Karpas-422 (cell line): ENCODE measurements at regions not wholly inside any gene's neighbourhood (a gene's known extent, or its start where the extent isn't known, plus 50 kb on each side); places are given as distances from the start of the nearest gene placed in this dataset.
"Not testable (repeated sequence)": the region's sequence is repeated elsewhere in the genome, so short reads cannot be mapped to it uniquely, and the experiment has no call there.

ENCODE experiments used
- DNase-seq: peaks from one replicate; pipeline ENCODE4 v3.0.0-alpha.2; 2015
- H2AFZ ChIP-seq: fragments of 200-600 bp; sonication (generic); 2 replicates; pipeline ENCODE4 v1.6.1; 2014; ENCODE audit warnings: antibody characterized with exemption, low read length, mixed read lengths
- H3K27ac ChIP-seq: fragments of 200-600 bp; sonication (generic); 2 replicates; pipeline ENCODE4 v1.5.1; 2014; ENCODE audit warnings: mild to moderate bottlenecking, low read length, moderate library complexity
- H3K27me3 ChIP-seq: fragments of 200-600 bp; sonication (generic); 2 replicates; pipeline ENCODE4 v1.6.1; 2014; ENCODE audit warnings: low read length, mixed read lengths
- H3K36me3 ChIP-seq: fragments of 200-600 bp; sonication (generic); 2 replicates; pipeline ENCODE4 v1.6.1; 2014; ENCODE audit warnings: low read length, mixed read lengths; ENCODE audit not compliant: insufficient read depth
- H3K4me1 ChIP-seq: fragments of 200-600 bp; sonication (generic); 2 replicates; pipeline ENCODE4 v1.6.1; 2014; ENCODE audit warnings: mild to moderate bottlenecking, low read length, mixed read lengths
- H3K4me2 ChIP-seq: fragments of 200-600 bp; sonication (generic); 2 replicates; pipeline ENCODE4 v1.6.1; 2014; ENCODE audit warnings: low read length, low read depth, mild to moderate bottlenecking; ENCODE audit not compliant: poor library complexity, severe bottlenecking
- H3K4me3 ChIP-seq: fragments of 200-600 bp; sonication (generic); 2 replicates; pipeline ENCODE4 v1.5.1; 2014; ENCODE audit warnings: mild to moderate bottlenecking, antibody characterized with exemption, low read length, mixed read lengths
- H3K79me2 ChIP-seq: fragments of 200-600 bp; sonication (generic); 2 replicates; pipeline ENCODE4 v1.6.1; 2014; ENCODE audit warnings: mild to moderate bottlenecking, low read length, mixed read lengths
- H3K9ac ChIP-seq: fragments of 200-600 bp; sonication (generic); 2 replicates; pipeline ENCODE4 v1.6.0; 2014; ENCODE audit warnings: low read length
- H3K9me2 ChIP-seq: fragments of 200-600 bp; sonication (generic), shearing (Covaris generic); replicated peaks from 2 replicates; pipeline ENCODE4 v1.6.0; 2014; ENCODE audit warnings: mild to moderate bottlenecking, low read length, moderate library complexity; ENCODE audit not compliant: insufficient read depth
- H3K9me3 ChIP-seq: fragments of 300-700, 200-600 bp; sonication (generic); 2 replicates; pipeline ENCODE4 v1.6.1; 2014; ENCODE audit warnings: low read length, mixed read lengths
- H4K20me1 ChIP-seq: fragments of 200-600 bp; sonication (generic); 2 replicates; pipeline ENCODE4 v1.6.1; 2014; ENCODE audit warnings: mild to moderate bottlenecking, antibody characterized with exemption, low read length, low read depth; ENCODE audit not compliant: insufficient read depth

DNA sequence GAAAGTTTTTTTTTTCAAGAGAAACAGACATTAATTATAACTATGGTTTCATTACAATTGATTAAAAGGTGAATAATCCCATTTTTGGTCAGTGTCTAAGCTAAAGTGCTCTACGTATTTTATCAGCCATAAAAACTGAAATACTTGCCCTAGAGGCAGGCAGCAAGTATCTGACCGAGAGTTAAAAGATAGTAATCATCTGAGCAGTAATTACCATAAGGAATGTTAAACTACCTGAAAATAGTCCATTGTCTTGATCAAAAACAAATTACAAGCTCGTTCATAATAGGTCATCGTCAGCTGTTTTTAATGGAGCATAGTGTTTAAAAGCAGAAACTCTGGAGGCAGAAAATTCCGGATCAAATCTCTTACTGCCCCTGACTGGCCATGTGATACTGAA, 105.7 kb upstream of the ZEB2 start:
- no peaks in the 10 kb centered on the region for H3K79me2 ChIP-seq

GRCh38 chr2:144625226-144625625, 105.3 kb upstream of the ZEB2 start:
- Histone ChIP-seq H2AFZ (no peak overlapping the region), H3K27me3 (no peaks in the 10 kb centered on the region), H3K79me2 (no peaks in the 10 kb centered on the region), H4K20me1 (no peaks in the 10 kb centered on the region), H3K36me3 (no peaks in the 10 kb centered on the region), H3K4me3 (no peak overlapping the region), H3K9me2 (no peaks in the 10 kb centered on the region), H3K9ac (no peak overlapping the region), H3K9me3 (no peaks in the 10 kb centered on the region), H3K27ac (no peak overlapping the region), H3K4me1 (peaks cover 5% of the 10 kb centered on the region), H3K4me2 (no peak overlapping the region)
- DNase-seq, result no peak

More for the DNA sequence above, 105.7 kb upstream of the ZEB2 start:
- Histone ChIP-seq H3K9ac (no peak overlapping the region), H2AFZ (no peak overlapping the region), H3K9me3 (no peaks in the 10 kb centered on the region), H4K20me1 (no peaks in the 10 kb centered on the region), H3K4me1 (peaks cover 4% of the 10 kb centered on the region), H3K27me3 (no peaks in the 10 kb centered on the region), H3K4me2 (no peak overlapping the region), H3K36me3 (no peaks in the 10 kb centered on the region), H3K4me3 (no peak overlapping the region), H3K9me2 (no peaks in the 10 kb centered on the region), H3K27ac (no peak overlapping the region)
- no peak for DNase-seq

GRCh38 chr2:144624451-144624850, 104.5 kb upstream of the ZEB2 start:
- H3K4me3 ChIP-seq, result no peak overlapping the region
- H3K27ac ChIP-seq, result no peak overlapping the region
- H3K9me3 ChIP-seq, result no peaks in the 10 kb centered on the region
- H3K9me2 ChIP-seq, result no peaks in the 10 kb centered on the region
- no peak overlapping the region for H3K4me2 ChIP-seq
- H3K4me1 ChIP-seq, result peaks cover 11% of the 10 kb centered on the region
- H4K20me1 ChIP-seq, result no peaks in the 10 kb centered on the region
- no peaks in the 10 kb centered on the region for H3K79me2 ChIP-seq
- H3K36me3 ChIP-seq, result no peaks in the 10 kb centered on the region
- H2AFZ ChIP-seq, result no peak overlapping the region
- H3K9ac ChIP-seq, result no peak overlapping the region
- no peak for DNase-seq
- H3K27me3 ChIP-seq, result no peaks in the 10 kb centered on the region

- H3K4me2 ChIP-seq, H3K27ac ChIP-seq, H4K20me1 ChIP-seq, H3K9me2 ChIP-seq, H3K9me3 ChIP-seq, H3K79me2 ChIP-seq, DNase-seq, H2AFZ ChIP-seq, H3K9ac ChIP-seq, H3K27me3 ChIP-seq, H3K36me3 ChIP-seq, H3K4me3 ChIP-seq: not testable (repeated sequence)
- peaks cover 11% of the 10 kb centered on the region for H3K4me1 ChIP-seq
Measured at GRCh38 chr2:144622373-144622772, 102.5 kb upstream of the ZEB2 start.

GRCh38 chr2:144621266-144621665, 101.3 kb upstream of the ZEB2 start:
- H3K27ac ChIP-seq, result no peak overlapping the region
- H2AFZ ChIP-seq, result no peak overlapping the region
- no peaks in the 10 kb centered on the region for H3K36me3 ChIP-seq
- H3K79me2 ChIP-seq, result no peaks in the 10 kb centered on the region
- no peak overlapping the region for H3K4me3 ChIP-seq
- no peak overlapping the region for H3K4me2 ChIP-seq
- H3K4me1 ChIP-seq, result peaks cover 11% of the 10 kb centered on the region
- DNase-seq, result no peak
- no peaks in the 10 kb centered on the region for H3K9me2 ChIP-seq
- H3K9me3 ChIP-seq, result no peaks in the 10 kb centered on the region
- no peaks in the 10 kb centered on the region for H4K20me1 ChIP-seq
- H3K27me3 ChIP-seq, result no peaks in the 10 kb centered on the region
- no peak overlapping the region for H3K9ac ChIP-seq

GRCh38 chr2:144619760-144620159, 99.8 kb upstream of the ZEB2 start:
- H3K9me3 ChIP-seq, result no peaks in the 10 kb centered on the region
- H3K27ac ChIP-seq, result no peak overlapping the region
- H3K27me3 ChIP-seq, result no peaks in the 10 kb centered on the region
- DNase-seq, result no peak
- no peak overlapping the region for H3K4me3 ChIP-seq
- H3K9me2 ChIP-seq, result no peaks in the 10 kb centered on the region
- no peak overlapping the region for H3K4me2 ChIP-seq
- H3K4me1 ChIP-seq, result peaks cover 11% of the 10 kb centered on the region
- H3K79me2 ChIP-seq, result no peaks in the 10 kb centered on the region
- H3K9ac ChIP-seq, result no peak overlapping the region
- H4K20me1 ChIP-seq, result no peaks in the 10 kb centered on the region
- H3K36me3 ChIP-seq, result no peaks in the 10 kb centered on the region
- peak overlapping the region; percentile 14; the same call in 1 of the 2 replicates for H2AFZ ChIP-seq

DNA sequence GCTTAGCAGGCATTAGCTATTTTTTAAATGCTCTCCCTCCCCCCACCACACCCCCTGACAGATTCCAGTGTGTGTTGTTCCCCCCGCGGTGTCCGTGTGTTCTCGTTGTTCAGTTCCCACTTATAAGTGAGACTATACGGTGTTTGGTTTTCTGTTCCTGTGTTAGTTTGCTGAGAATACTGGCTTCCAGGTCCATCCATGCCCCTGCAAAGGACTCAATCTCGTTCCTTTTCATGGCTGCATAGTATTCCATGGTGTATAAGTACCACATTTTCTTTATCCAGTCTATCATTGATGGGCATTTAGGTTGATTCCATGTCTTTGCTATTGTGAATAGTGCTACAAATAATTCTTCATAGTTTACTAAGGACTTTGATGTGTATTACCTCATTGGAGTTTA, 97.3 kb upstream of the ZEB2 start:
- H3K79me2 ChIP-seq, H3K36me3 ChIP-seq, H3K27me3 ChIP-seq, DNase-seq, H3K9ac ChIP-seq, H3K27ac ChIP-seq, H2AFZ ChIP-seq, H3K9me3 ChIP-seq, H3K9me2 ChIP-seq, H3K4me3 ChIP-seq, H3K4me2 ChIP-seq, H4K20me1 ChIP-seq: not testable (repeated sequence)
- H3K4me1 ChIP-seq, result peaks cover 11% of the 10 kb centered on the region

GRCh38 chr2:144615866-144616565, 96.1 kb upstream of the ZEB2 start:
- DNase-seq, result no peak
- no peak overlapping the region for H3K4me3 ChIP-seq
- no peaks in the 10 kb centered on the region for H3K9me2 ChIP-seq
- H3K36me3 ChIP-seq, result no peaks in the 10 kb centered on the region
- no peaks in the 10 kb centered on the region for H3K27me3 ChIP-seq
- no peaks in the 10 kb centered on the region for H4K20me1 ChIP-seq
- H3K4me2 ChIP-seq, result no peak overlapping the region
- no peaks in the 10 kb centered on the region for H3K9me3 ChIP-seq
- H3K4me1 ChIP-seq, result peaks cover 11% of the 10 kb centered on the region
- H3K27ac ChIP-seq, result no peak overlapping the region
- no peaks in the 10 kb centered on the region for H3K79me2 ChIP-seq
- H3K9ac ChIP-seq, result no peak overlapping the region
- H2AFZ ChIP-seq, result 0 out of 2 replicates have a peak overlapping the region, but pooled peaks have one; percentile 21
